ENCODE measurements at regions not wholly inside any gene's neighbourhood (a gene's known extent, or its start where the extent isn't known, plus 50 kb on each side); places are given as distances from the start of the nearest gene placed in this dataset.

- TF ChIP-seq CTCF (IDR thresholded peaks at IDR 0.05; ENCODE audit: borderline replicate concordance, insufficient read depth, low read depth, low read length), result no peak
These were observed 166.2 kb downstream of the PTPN20 start for GRCh38 chr10:47077386-47077785.

GRCh38 chr10:47077941-47078340 is 166.7 kb downstream of the PTPN20 start:
- TF ChIP-seq CTCF (IDR thresholded peaks at IDR 0.05; ENCODE audit: borderline replicate concordance, insufficient read depth, low read depth, low read length), result no peak
- H3K4me3 ChIP-seq (ENCODE audit: low read depth, low read length), result no peak overlapping the region

More at GRCh38 chr10:47077386-47077785, 166.2 kb downstream of the PTPN20 start:
- no peak overlapping the region for H3K4me3 ChIP-seq (ENCODE audit: low read depth, low read length)

GRCh38 chr10:47078393-47079203 is 167.4 kb downstream of the PTPN20 start:
- H3K4me3 ChIP-seq (ENCODE audit: low read depth, low read length), result no peak overlapping the region
- no peak for TF ChIP-seq CTCF (IDR thresholded peaks at IDR 0.05; ENCODE audit: borderline replicate concordance, insufficient read depth, low read depth, low read length)

GRCh38 chr10:47079204-47079580 is 168.0 kb downstream of the PTPN20 start:
- no peak for TF ChIP-seq CTCF (IDR thresholded peaks at IDR 0.05; ENCODE audit: borderline replicate concordance, insufficient read depth, low read depth, low read length)
- no peak overlapping the region for H3K4me3 ChIP-seq (ENCODE audit: low read depth, low read length)

GRCh38 chr10:47081264-47081663 is 170.0 kb downstream of the PTPN20 start:
- no peak overlapping the region for H3K4me3 ChIP-seq (ENCODE audit: low read depth, low read length)
- no peak for TF ChIP-seq CTCF (IDR thresholded peaks at IDR 0.05; ENCODE audit: borderline replicate concordance, insufficient read depth, low read depth, low read length)

DNA sequence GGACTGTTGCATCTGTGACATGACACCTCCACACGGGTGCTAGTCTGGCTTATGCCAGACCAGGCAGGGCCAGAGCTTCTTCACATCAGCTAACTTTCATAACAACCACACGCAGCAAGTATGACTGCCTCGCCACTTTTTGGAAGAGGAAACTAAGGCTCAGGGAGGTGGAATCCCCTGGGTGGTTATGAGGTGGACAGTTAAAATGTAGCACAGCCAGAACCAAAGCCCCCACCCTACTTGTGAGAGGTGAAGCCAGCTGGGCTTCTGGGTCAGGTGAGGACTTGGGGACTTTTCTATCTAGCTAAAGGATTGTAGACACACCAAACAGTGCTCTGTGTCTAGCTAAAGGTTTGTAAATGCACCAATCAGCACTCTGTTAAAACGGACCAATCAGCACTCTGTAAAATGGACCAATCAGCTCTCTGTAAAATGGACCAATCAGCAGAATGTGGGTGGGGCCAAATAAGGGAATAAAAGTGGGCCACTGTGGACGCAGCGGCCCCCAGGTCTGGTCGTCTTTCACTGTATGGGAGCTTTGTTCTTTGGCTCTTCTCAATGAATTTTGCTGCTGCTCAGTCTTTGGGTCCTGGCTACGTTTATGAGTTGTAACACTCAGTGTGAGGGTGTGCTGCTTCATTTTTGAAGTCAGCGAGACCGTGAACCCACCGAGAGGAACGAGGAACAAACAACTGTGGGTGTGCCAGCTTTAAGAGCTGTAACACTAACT is 171.0 kb downstream of the PTPN20 start:
- H3K4me3 ChIP-seq (ENCODE audit: low read depth, low read length), result no peak overlapping the region
- no peak for TF ChIP-seq CTCF (IDR thresholded peaks at IDR 0.05; ENCODE audit: borderline replicate concordance, insufficient read depth, low read depth, low read length)

- TF ChIP-seq CTCF (IDR thresholded peaks at IDR 0.05; ENCODE audit: borderline replicate concordance, insufficient read depth, low read depth, low read length), result no peak
- H3K4me3 ChIP-seq (ENCODE audit: low read depth, low read length), result no peak overlapping the region
These were observed 176.4 kb downstream of the PTPN20 start for GRCh38 chr10:47087667-47088066.
